CD4-positive, alpha-beta T cell treated with Interleukin-15 for 4 hours (primary cell): ENCODE measurements at regions not wholly inside any gene's neighbourhood (a gene's known extent, or its start where the extent isn't known, plus 50 kb on each side); places are given as distances from the start of the nearest gene placed in this dataset.
"Not testable (repeated sequence)": the region's sequence is repeated elsewhere in the genome, so short reads cannot be mapped to it uniquely, and the experiment has no call there.

Experiments used
- DNase-seq: peaks from one replicate; pipeline ENCODE4 v3.0.0-alpha.2; 2020; ENCODE audit warnings: low spot score

GRCh38 chr3:145422556-145422955 lies 738.4 kb downstream of the PLOD2 start:
- no peak for DNase-seq

GRCh38 chr3:145427355-145427754 lies 733.6 kb downstream of the PLOD2 start:
- DNase-seq, result no peak

GRCh38 chr3:145429546-145429945 lies 731.4 kb downstream of the PLOD2 start:
- no peak for DNase-seq

DNA sequence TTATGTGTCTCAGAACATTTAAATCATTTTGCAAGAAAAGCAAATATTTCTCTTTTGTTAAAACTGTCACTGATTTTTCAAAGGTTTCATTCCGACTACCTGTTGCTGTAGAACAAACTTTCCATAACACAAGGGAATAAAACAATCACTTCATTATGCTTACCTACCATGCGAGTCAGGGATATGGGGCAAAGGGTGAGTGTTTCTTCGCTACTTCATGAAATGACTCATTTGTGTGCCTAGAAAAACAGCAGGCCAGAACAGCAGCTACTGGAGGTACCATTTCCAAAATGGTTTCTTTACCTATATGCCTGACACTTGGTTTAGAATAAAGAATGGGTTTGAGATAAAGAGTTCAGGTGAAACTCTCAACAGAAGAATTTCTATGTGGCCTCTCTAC lies 712.5 kb downstream of the PLOD2 start:
- no peak for DNase-seq

DNA sequence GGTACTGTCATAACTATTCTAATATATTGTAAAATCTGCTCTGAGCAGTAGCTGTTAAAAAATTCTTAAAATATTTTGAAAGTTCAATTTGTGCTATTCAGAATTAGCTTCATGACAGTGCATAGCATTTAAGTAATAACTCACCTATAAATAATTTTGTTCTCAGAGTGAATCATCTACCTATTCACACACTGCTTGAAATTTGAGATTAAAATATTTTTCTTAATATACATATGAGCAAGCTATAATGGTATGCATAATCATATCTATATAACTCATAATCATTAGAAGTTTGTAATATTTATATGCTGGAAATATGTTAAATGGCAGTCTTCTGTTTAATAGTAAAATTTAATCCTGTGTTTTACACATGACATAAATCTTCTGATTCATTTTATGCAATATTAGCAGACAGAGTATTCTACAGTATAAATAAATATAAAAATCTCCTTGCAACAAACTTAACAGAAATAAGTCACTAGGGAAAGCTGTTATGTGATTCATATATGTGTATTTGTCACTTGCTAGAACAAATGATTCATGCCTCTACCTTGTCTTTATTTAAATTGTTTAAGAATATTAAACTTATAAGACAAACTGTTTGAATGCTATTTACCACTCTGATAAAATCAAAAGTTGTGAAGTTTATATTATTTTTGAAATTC lies 710.8 kb downstream of the PLOD2 start:
- DNase-seq, result no peak

DNA sequence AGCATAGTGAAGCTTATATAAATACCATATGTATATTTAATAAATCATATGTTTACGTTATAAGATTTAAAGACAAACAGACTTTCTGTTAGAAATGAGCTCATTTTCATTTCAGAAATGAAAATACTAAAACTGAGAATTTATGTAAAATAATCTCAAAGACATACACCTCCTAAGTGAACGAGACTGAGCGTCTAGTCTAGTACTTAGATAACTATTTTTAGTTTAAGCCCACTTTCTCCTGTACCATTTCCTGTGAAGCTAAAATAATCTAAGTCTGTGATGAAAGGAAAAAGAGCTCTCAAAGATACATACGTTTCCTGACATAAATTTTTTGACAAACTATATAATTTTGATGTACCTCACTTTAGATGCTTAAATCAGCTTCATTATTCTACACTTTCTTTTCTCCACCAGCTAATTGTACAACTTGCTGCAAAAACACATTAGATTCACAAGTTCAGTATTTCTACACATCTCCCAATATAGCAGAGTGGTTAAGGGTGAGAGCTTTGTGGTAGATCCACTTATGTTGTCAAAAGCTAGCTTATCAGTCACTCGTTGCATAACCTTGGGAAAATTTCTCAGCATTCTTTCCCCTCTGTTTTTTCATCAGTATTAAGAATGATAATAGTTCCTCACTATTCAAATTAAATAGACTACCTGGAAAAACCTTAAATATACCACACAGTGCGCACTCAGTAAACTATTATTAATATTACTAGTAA lies 703.0 kb downstream of the PLOD2 start:
- no peak for DNase-seq

- DNase-seq, result not testable (repeated sequence)
Measured at GRCh38 chr3:145459681-145460080, 701.3 kb downstream of the PLOD2 start.

DNA sequence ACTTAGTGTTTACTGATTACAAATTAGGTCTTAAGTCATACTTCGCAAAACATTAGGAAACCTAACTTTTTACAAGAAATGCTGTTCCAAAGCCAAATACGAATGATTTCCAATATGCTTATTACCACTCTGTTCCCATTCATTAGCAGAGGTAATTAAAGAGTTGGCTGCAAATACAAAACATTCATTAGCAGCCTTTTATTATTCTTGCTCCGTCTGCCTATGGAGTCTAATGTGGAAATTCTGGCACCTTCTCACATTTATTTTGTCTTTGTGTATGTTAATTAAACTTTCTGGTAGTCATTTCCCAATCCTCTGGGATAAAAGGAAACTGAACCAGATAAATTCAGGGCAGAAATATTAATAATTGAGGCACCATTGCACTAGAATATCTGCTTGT lies 689.0 kb downstream of the PLOD2 start:
- DNase-seq, result no peak

DNA sequence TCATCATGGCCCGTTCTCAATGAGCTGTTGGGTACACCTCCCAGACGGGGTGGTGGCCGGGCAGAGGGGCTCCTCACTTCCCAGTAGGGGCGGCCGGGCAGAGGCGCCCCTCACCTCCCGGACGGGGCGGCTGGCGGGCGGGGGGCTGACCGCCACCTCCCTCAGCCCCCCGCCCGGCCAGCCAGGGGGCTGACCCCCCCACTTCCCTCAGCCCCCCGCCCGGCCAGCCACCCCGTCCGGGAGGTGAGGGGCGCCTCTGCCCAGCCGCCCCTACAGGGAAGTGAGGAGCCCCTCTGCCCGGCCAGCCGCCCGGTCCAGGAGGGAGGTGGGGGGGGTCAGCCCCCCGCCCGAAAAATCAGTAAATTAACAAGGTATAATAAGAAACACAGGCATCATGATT lies 678.2 kb downstream of the PLOD2 start:
- not testable (repeated sequence) for DNase-seq

- no peak for DNase-seq
Measured at GRCh38 chr3:145483992-145484391, 677.0 kb downstream of the PLOD2 start.

GRCh38 chr3:145489011-145489410 lies 672.0 kb downstream of the PLOD2 start:
- DNase-seq, result no peak

DNA sequence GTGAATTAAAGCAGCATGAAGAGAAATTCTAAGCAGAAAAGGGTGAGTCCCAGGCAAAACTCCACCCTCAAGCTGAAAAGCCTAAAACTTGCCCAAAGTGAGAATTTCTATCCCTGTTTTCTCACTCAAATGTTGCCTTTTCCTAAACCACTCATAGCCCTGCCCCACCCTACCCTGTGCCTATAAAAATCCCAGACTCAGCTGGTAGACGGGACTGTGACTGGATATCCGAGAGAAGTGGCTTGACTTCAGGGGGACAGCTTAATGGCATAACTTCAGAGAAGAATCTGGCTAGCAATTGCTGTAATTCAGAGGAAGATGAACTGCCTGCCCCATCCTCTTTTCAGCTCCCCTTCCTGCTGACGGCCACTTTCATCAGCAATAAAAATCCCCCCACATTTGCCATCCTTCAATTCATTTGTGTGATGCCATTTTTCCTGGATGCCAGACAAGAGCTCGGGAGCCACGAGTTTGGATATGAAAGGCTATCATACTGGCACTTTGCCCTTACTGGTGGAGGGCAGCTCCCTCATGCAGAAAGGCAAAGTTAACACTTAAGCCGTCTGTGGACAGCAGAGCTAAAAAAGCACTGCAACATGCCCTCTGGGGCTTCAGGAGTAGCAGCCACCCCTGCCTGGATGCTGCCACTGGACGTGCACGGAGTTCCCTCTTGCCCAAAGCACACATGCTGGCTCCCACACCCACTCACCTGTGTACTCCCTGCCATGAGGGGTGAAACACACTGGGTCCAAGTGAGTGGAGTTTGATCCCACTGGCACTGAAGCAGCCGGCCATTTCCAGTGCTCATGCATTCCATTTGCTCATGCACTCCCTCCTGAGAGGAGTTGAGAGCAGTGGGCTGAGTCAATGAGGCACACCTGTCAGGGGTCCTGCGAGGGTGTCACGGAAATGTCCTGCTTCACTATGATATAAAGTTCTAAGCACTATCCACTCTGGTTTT lies 670.6 kb downstream of the PLOD2 start:
- no peak for DNase-seq

DNA sequence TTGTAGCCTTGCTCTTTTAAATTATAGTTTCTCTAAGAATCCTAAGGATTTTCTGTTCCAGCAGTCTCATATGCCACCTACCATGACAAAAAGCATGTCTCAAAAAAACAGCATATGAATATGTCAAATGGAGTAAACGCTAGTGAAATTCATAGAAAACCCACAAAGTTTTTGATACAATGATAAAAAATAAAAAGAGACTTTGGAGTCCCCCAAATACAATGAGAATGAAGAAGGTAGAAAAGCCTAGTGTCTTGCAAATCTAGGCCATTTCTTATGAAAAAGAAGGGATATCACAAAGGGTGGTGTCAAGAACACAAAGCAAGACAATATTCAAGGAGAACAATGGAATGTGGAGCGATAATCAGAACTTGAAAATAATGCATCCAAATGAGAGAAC lies 668.5 kb downstream of the PLOD2 start:
- DNase-seq, result no peak

GRCh38 chr3:145517416-145517815 lies 643.6 kb downstream of the PLOD2 start:
- not testable (repeated sequence) for DNase-seq

- DNase-seq, result no peak
Measured at GRCh38 chr3:145518639-145519038, 642.3 kb downstream of the PLOD2 start.

GRCh38 chr3:145519398-145520047 lies 641.5 kb downstream of the PLOD2 start:
- DNase-seq, result no peak

- no peak for DNase-seq
Measured at GRCh38 chr3:145522179-145522578, 638.8 kb downstream of the PLOD2 start.

DNA sequence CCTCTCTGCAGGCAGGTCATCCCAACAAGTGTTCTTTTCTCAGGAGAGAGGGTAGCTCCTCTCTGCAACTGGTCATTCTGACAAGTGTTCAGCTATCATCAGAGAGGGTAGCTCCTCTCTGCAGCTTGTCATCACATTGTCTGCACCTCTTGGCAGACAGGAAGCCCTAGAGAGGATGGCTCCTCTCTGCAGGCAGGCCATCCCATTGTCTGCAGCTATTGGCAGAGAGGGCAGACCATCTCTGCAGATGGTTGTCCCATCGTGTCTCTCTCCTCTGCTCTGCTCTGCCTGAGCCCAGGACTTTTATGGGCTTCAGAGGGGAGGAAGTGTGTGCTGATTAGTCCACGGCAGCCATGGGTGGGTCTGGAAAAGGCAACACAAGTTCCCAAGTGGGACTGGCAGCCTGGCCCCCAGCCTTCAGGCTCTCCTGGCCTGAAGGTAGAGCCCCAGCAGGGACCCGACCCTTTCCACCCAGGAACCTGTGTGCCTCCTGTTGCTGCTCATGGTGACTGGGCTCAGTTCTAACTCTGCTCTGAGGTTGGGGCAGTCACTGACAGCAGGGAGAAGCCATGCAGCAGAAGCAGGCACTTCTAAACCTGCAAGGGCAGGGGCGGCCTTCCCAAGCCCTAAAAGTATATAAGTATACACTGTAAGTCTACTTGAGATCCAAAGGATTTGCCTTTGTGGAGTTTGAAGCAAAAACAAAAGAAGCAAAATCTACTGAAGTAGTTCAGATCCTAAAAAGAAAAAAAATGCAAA lies 637.9 kb downstream of the PLOD2 start:
- DNase-seq, result no peak

- DNase-seq, result no peak
Measured at GRCh38 chr3:145531548-145531947, 629.4 kb downstream of the PLOD2 start.

DNA sequence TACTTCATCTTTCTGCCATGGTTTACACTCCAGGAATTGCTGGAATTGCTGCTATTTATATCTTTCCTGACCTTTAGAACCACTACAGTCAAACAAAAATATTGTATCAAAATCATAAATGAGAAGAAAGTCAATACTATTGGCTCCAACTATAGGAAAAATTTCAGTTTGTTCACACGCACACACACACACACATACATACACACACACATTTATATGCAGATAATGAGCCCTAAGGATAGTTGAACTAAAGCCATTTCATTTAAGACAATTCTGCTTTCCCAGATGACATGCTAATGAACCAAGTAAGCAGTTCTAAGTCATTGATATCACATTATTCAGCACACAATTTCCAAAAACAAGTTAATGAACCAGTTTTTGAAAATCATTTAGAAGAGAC lies 627.3 kb downstream of the PLOD2 start:
- no peak for DNase-seq

DNA sequence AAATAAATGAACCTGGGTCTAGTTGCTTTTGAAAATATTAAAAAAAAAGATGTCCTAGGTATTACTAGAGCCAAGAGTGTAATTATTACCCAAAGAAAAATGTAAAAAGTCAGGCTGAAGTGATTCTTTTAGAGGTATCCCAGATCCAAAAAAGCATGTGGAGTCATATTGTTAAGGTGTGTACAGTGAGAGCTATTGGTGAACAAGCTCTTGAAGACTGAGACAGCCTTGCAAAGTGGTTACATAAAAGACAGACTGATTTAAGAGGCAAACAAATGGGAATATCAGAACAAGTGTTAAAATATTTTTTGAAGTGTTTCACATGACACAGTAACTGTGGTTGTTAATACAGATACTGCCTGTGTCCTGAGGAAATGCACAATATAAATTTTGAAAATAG lies 624.5 kb downstream of the PLOD2 start:
- no peak for DNase-seq
